Omental fat pad (tissue), 3 donors: ENCODE measurements at regions not wholly inside any gene's neighbourhood (a gene's known extent, or its start where the extent isn't known, plus 50 kb on each side); places are given as distances from the start of the nearest gene placed in this dataset.

Experiments used
- ATAC-seq: fragments of 150-250 bp; one replicate; pipeline ENCODE4 v1.9.1; 2016; ENCODE audit warnings: mild to moderate bottlenecking, moderate library complexity; ENCODE audit not compliant: low FRiP score
- DNase-seq: peaks from one replicate; pipeline ENCODE4 v3.0.0-alpha.2; 2019; ENCODE audit warnings: low spot score
- CTCF ChIP-seq, 3 donors: fragments of 450-650 bp; IDR thresholded peaks; one replicate each; pipeline ENCODE4 v1.5.1; 2016 to 2017; ENCODE audit warnings: antibody characterized with exemption in 3 of 3, mild to moderate bottlenecking in 3 of 3, moderate library complexity in 2 of 3

- TF ChIP-seq CTCF (IDR thresholded peaks at IDR 0.05): no peak
- ATAC-seq (no peak), DNase-seq (no peak)
Measured at GRCh38 chrX:68944211-68944610, 115.4 kb downstream of the EFNB1 start.

GRCh38 chrX:68942840-68943239 lies 114.0 kb downstream of the EFNB1 start:
- ATAC-seq (no peak), DNase-seq (no peak)
- no peak for TF ChIP-seq CTCF (IDR thresholded peaks at IDR 0.05)

- DNase-seq (no peak), ATAC-seq (no peak)
- no peak for TF ChIP-seq CTCF (IDR thresholded peaks at IDR 0.05)
Measured at GRCh38 chrX:68942104-68942503, 113.3 kb downstream of the EFNB1 start.

- no peak for DNase-seq
- no peak for ATAC-seq
- no peak for TF ChIP-seq CTCF (IDR thresholded peaks at IDR 0.05)
Measured at GRCh38 chrX:68941385-68941952, 112.6 kb downstream of the EFNB1 start.

- DNase-seq: no peak
- no peak for ATAC-seq
- no peak for TF ChIP-seq CTCF (IDR thresholded peaks at IDR 0.05)
Measured at GRCh38 chrX:68940601-68941000, 111.8 kb downstream of the EFNB1 start.

GRCh38 chrX:68939868-68940267 lies 111.0 kb downstream of the EFNB1 start:
- no peak for TF ChIP-seq CTCF (IDR thresholded peaks at IDR 0.05)
- DNase-seq: no peak
- ATAC-seq: no peak

GRCh38 chrX:68938244-68939004 lies 109.6 kb downstream of the EFNB1 start:
- ATAC-seq (no peak), DNase-seq (no peak)
- no peak for TF ChIP-seq CTCF (IDR thresholded peaks at IDR 0.05)
